IMR-90 (cell line): ENCODE measurements at regions not wholly inside any gene's neighbourhood (a gene's known extent, or its start where the extent isn't known, plus 50 kb on each side); places are given as distances from the start of the nearest gene placed in this dataset.

Source experiments
- ATAC-seq: fragments of 200-7000 bp; cut with Tn5 transposase; 2 replicates; pipeline ENCODE4 v1.9.1; 2020; ENCODE audit warnings: low read depth, mild to moderate bottlenecking, moderate library complexity
- BruUV-seq: library from RNA; stranded (reverse); fragments of 400-500 nt; replicated peaks from 2 replicates; lab custom pipeline; 2021; lab: Mats Ljungman, UMichigan
- CTCF ChIA-PET: fragments of 300-600 bp; formaldehyde crosslinking; extraction: SDS; loops from one replicate; lab custom pipeline; 2021; ENCODE audit warnings: antibody characterized with exemption; lab: Yijun Ruan, JAX
- POLR2A ChIA-PET: fragments of 300-600 bp; sonication (Branson Sonifier 250); formaldehyde crosslinking; loops from one replicate; lab custom pipeline; 2022; ENCODE audit warnings: antibody characterized with exemption; ENCODE audit not compliant: unreplicated experiment; lab: Charles Lee
- DNase-seq: peaks from one replicate; pipeline ENCODE4 v3.0.0; 2013
- H2AFZ ChIP-seq: replicated peaks from 2 replicates; pipeline ENCODE3; 2013; ENCODE audit warnings: low read length, mild to moderate bottlenecking; ENCODE audit not compliant: poor library complexity
- H2AK5ac ChIP-seq: 2 replicates; pipeline ENCODE4 v1.6.1; 2013; ENCODE audit warnings: low read depth, low read length, inconsistent platforms
- H2AK9ac ChIP-seq: replicated peaks from 2 replicates; pipeline ENCODE3; 2013; ENCODE audit warnings: mild to moderate bottlenecking, low read depth, low read length, moderate library complexity; ENCODE audit not compliant: poor library complexity
- H2BK120ac ChIP-seq: 2 replicates; pipeline ENCODE4 v1.6.1; 2013; ENCODE audit warnings: low read depth, low read length, inconsistent platforms
- H2BK15ac ChIP-seq: 3 replicates; pipeline ENCODE4 v1.6.1; 2013; ENCODE audit warnings: low read depth, low read length, inconsistent platforms
- H2BK20ac ChIP-seq: 2 replicates; pipeline ENCODE4 v1.6.1; 2013; ENCODE audit warnings: low read depth, mild to moderate bottlenecking, inconsistent platforms, low read length, moderate library complexity
- H2BK5ac ChIP-seq: 2 replicates; pipeline ENCODE4 v1.6.1; 2013; ENCODE audit warnings: mild to moderate bottlenecking, low read depth, low read length, inconsistent platforms; ENCODE audit not compliant: poor library complexity, severe bottlenecking
- H3K14ac ChIP-seq: replicated peaks from 2 replicates; pipeline ENCODE4 v1.6.1; 2013; ENCODE audit warnings: low read depth, low read length, inconsistent platforms
- H3K18ac ChIP-seq: 2 replicates; pipeline ENCODE4 v1.6.1; 2013; ENCODE audit warnings: low read depth, low read length, control low read depth
- H3K23ac ChIP-seq: 2 replicates; pipeline ENCODE4 v1.6.1; 2013; ENCODE audit warnings: low read depth, low read length, inconsistent platforms
- H3K27ac ChIP-seq: 2 replicates; pipeline ENCODE4 v1.5.1; 2013; ENCODE audit warnings: mild to moderate bottlenecking, control low read depth, low read length; ENCODE audit not compliant: insufficient read depth
- H3K27me3 ChIP-seq: 2 replicates; pipeline ENCODE4 v1.6.1; 2013; ENCODE audit warnings: low read length; ENCODE audit not compliant: control insufficient read depth, insufficient read depth
- H3K36me3 ChIP-seq: 2 replicates; pipeline ENCODE4 v1.6.1; 2013; ENCODE audit warnings: low read length, mixed read lengths; ENCODE audit not compliant: control insufficient read depth, insufficient read depth
- H3K4ac ChIP-seq: 2 replicates; pipeline ENCODE4 v1.6.1; 2013; ENCODE audit warnings: low read depth, low read length, inconsistent platforms
- H3K4me1 ChIP-seq: 2 replicates; pipeline ENCODE4 v1.6.1; 2013; ENCODE audit warnings: low read length, mixed read lengths; ENCODE audit not compliant: control insufficient read depth, insufficient read depth
- H3K4me2 ChIP-seq: 2 replicates; pipeline ENCODE4 v1.6.1; 2013; ENCODE audit warnings: low read depth, mild to moderate bottlenecking, control low read depth, low read length, moderate library complexity
- H3K4me3 ChIP-seq: 2 replicates; pipeline ENCODE4 v1.5.1; 2013; ENCODE audit warnings: low read depth, mild to moderate bottlenecking, control low read depth, low read length, moderate library complexity; ENCODE audit not compliant: insufficient read depth
- H3K56ac ChIP-seq: 2 replicates; pipeline ENCODE4 v1.6.1; 2013; ENCODE audit warnings: low read length, inconsistent platforms; ENCODE audit not compliant: insufficient read depth; ENCODE audit errors: extremely low read depth
- H3K79me1 ChIP-seq, 2 experiments: 2 replicates each; pipeline ENCODE4 v1.6.1; 2013; ENCODE audit warnings: low read length in 2 of 2, inconsistent platforms in 1 of 2, low read depth in 1 of 2
- H3K9ac ChIP-seq: 2 replicates; pipeline ENCODE4 v1.6.1; 2013; ENCODE audit warnings: low read depth, low read length, control low read depth
- H3K9me1 ChIP-seq: 2 replicates; pipeline ENCODE4 v1.6.1; 2013; ENCODE audit warnings: low read length, inconsistent platforms; ENCODE audit not compliant: insufficient read depth
- H3K9me3 ChIP-seq: 2 replicates; pipeline ENCODE4 v1.6.1; 2013; ENCODE audit warnings: low read length; ENCODE audit not compliant: control insufficient read depth, insufficient read depth
- H4K20me1 ChIP-seq: 2 replicates; pipeline ENCODE4 v1.6.1; 2013; ENCODE audit warnings: low read length, inconsistent platforms; ENCODE audit not compliant: insufficient read depth
- H4K5ac ChIP-seq: 2 replicates; pipeline ENCODE4 v1.6.1; 2013; ENCODE audit warnings: mild to moderate bottlenecking, low read depth, low read length, control low read depth
- H4K8ac ChIP-seq, 2 experiments: 2 replicates each; pipeline ENCODE4 v1.6.1; 2013; ENCODE audit warnings: low read depth in 2 of 2, low read length in 2 of 2, control low read depth in 1 of 2, inconsistent platforms in 1 of 2
- H4K91ac ChIP-seq: 2 replicates; pipeline ENCODE4 v1.6.1; 2013; ENCODE audit warnings: low read depth, low read length, inconsistent platforms; ENCODE audit not compliant: insufficient read depth
- CEBPB ChIP-seq: IDR thresholded peaks from 2 replicates; pipeline ENCODE4 v1.6.1; 2012; ENCODE audit warnings: low read depth, low read length, improper control_type of control experiment
- POLR2A ChIP-seq: IDR thresholded peaks from 2 replicates; pipeline ENCODE4 v1.6.1; 2012; ENCODE audit warnings: mild to moderate bottlenecking, low read depth, low read length
- WGBS, 2 experiments: methylation state at CpG; one replicate each; pipeline versions ENCODE4 v1.1.5 to v1.1.7; 2013; ENCODE audit warnings: missing lambda C conversion rate in 2 of 2; ENCODE audit not compliant: insufficient read length in 1 of 2; ENCODE audit errors: extremely low coverage in 2 of 2; 5-methylcytosine and 5-hydroxymethylcytosine counted together
- dilution Hi-C: fragments of 300-500 bp; cut with HindIII; formaldehyde crosslinking; loops from one replicate; pipeline ENCODE4 v1.14.3; 2018; ENCODE audit warnings: low sequenced_read_pairs; ENCODE audit not compliant: unreplicated experiment
- in situ Hi-C: fragments of 300-500 bp; cut with MboI; formaldehyde crosslinking; loops from 3 replicates; pipeline ENCODE4 v1.14.3; 2019; ENCODE audit warnings: low sequenced_read_pairs, inconsistent platforms, mixed read lengths
- intact Hi-C: fragments of 100-400 bp; cut with micrococcal nuclease; formaldehyde crosslinking; loops from 2 replicates; pipeline ENCODE4 v1.10.0; 2022
- TF ChIP-seq, protein P1 (sequence below): fragments of 150-350 bp; IDR thresholded peaks from 2 replicates; pipeline ENCODE4 v1.6.1; 2016; ENCODE audit warnings: low read depth, mild to moderate bottlenecking, low read length, moderate library complexity, borderline replicate concordance

GRCh38 chr1:90344963-90345730 lies 350.2 kb downstream of the ZNF326 start:
- no peaks in the 10 kb centered on the region for H3K36me3 ChIP-seq
- TF ChIP-seq CEBPB (no peak), POLR2A (no peak)
- TF ChIP-seq, protein P1, sequence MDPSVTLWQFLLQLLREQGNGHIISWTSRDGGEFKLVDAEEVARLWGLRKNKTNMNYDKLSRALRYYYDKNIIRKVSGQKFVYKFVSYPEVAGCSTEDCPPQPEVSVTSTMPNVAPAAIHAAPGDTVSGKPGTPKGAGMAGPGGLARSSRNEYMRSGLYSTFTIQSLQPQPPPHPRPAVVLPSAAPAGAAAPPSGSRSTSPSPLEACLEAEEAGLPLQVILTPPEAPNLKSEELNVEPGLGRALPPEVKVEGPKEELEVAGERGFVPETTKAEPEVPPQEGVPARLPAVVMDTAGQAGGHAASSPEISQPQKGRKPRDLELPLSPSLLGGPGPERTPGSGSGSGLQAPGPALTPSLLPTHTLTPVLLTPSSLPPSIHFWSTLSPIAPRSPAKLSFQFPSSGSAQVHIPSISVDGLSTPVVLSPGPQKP, result no peak
- ChIA-PET CTCF (interaction anchor here (0.5 kb wide), 1 partner anchor 20 kb away, joined by 3 read pairs; no protein-coding TSS in a partner anchor), POLR2A (no interaction called here)
- no peak overlapping the region for H3K18ac ChIP-seq
- no peak for ATAC-seq
- no peak overlapping the region for H2BK5ac ChIP-seq
- no peaks in the 10 kb centered on the region for H3K4me1 ChIP-seq
- H3K4me3 ChIP-seq, result no peak overlapping the region
- no peak overlapping the region for H3K27ac ChIP-seq
- H4K20me1 ChIP-seq, result no peaks in the 10 kb centered on the region
- H3K9me3 ChIP-seq, result peaks cover 3% of the 10 kb centered on the region; the same call in 1 of the 2 replicates
- H2AFZ ChIP-seq, result no peak overlapping the region
- no peak overlapping the region for H3K4me2 ChIP-seq
- H3K9ac ChIP-seq, result no peak overlapping the region
- H3K4ac ChIP-seq, result no peak overlapping the region
- H2AK9ac ChIP-seq, result no peak overlapping the region
- no peak overlapping the region for H2BK20ac ChIP-seq
- in situ Hi-C loops (no loop called here), intact Hi-C loops (no loop called here), dilution Hi-C loops (no loop called here)
- no peak overlapping the region for H3K14ac ChIP-seq
- no peak overlapping the region for H4K91ac ChIP-seq
- no peak overlapping the region for H3K23ac ChIP-seq
- no peak overlapping the region for H2AK5ac ChIP-seq
- no peaks in the 10 kb centered on the region for H3K9me1 ChIP-seq
- no peak for DNase-seq
- BruUV-seq, result no TSS peak
- no peak overlapping the region for H2BK120ac ChIP-seq
- no peaks in the 10 kb centered on the region for H3K79me1 ChIP-seq
- H3K27me3 ChIP-seq, result no peaks in the 10 kb centered on the region
- no peak overlapping the region for H3K56ac ChIP-seq
- no peak overlapping the region for H4K5ac ChIP-seq
- no CpG with 5 or more reads among the region's 1 CpG for WGBS, 2 experiments
- no peak overlapping the region for H4K8ac ChIP-seq
- no peak overlapping the region for H2BK15ac ChIP-seq
